ENCODE measurements at regions not wholly inside any gene's neighbourhood (a gene's known extent, or its start where the extent isn't known, plus 50 kb on each side); places are given as distances from the start of the nearest gene placed in this dataset.
"Not testable (repeated sequence)": the region's sequence is repeated elsewhere in the genome, so short reads cannot be mapped to it uniquely, and the experiment has no call there.

DNA sequence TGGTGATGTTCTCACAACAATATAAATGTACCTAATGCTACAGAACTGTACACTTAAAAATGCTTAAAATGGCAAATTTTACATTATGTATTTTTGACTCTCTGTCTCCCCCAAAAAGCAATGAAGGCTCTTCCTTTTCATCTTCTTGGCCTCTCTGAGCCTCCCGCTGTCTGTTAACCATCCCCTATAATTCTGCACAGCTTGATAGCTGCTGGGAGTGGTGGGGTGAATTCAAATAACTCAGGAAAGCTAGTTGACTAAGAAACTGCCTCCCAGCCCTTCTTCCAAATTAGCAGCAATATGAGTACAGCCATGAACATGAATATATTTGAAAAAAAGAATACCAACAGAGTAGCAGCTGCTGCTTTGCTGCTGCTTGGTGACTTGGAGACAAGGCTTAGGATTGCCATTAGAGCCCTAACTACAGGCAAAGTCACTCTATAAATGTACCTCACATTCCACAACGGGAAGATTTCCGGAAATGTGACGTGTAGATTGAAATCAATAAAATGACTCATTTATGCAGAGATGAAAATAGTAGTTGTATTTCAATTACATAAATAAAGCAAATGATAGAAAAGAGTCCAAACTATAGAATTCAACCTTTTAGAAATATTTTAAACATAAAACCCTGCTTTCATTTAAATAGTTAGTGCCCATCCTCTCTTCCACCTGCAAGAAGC is 200.1 kb upstream of the HEY2 start:
- no peak for DNase-seq

DNA sequence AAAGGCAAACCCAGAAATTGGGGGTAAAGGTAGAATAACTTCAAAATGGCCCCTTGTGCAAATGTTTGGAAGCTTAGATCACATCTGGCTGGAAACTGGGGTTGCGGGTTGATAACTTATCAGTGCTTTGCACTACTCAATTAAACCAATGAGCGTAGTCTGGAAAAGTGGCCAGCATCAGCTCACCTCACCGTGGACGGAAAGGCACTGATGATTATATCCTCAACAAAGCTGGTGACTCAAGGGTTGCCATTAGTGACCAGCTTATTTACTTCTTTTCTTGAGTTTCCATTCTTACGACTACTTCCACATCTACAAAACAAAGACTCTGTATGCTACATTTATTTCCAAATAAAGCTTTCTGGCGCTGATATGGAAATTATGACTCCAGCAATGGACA is 198.5 kb upstream of the HEY2 start:
- DNase-seq: no peak

DNA sequence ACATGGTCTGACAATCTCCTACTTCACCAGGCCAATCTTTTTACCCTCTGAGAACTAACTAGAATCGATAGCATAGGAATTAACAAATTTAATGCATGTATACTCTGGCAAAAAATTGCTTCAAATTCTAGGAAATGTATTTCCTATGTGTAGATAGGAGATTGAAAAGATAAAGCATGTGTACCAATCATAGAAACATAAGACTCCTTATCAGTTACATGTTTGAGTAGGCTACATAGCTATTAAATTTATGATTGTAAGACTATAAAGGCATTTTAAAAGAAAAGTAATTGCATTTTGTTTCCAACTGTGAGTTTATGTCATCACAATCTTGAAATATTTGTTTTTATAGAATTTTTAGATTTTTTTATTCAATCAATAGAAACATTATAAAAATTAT is 196.6 kb upstream of the HEY2 start:
- DNase-seq: no peak

DNA sequence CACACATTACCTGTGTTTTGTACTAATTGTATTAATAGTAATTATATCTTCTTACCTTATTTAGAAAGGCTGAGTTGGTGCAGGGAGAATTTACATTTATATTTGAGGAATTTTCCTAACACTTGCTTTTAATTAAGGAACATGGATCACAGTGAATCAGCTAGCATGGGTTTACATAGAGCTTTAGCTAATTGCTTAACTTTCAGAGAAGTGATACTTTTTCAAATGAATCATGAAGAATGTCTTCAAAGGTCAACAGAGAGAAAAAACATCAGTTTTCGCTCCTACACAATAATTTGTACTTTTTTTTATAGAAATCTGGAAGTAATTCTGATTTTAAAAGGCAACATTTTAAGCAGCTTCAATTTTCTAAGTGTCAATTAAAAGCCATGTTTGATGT is 195.0 kb upstream of the HEY2 start:
- no peak for DNase-seq

DNA sequence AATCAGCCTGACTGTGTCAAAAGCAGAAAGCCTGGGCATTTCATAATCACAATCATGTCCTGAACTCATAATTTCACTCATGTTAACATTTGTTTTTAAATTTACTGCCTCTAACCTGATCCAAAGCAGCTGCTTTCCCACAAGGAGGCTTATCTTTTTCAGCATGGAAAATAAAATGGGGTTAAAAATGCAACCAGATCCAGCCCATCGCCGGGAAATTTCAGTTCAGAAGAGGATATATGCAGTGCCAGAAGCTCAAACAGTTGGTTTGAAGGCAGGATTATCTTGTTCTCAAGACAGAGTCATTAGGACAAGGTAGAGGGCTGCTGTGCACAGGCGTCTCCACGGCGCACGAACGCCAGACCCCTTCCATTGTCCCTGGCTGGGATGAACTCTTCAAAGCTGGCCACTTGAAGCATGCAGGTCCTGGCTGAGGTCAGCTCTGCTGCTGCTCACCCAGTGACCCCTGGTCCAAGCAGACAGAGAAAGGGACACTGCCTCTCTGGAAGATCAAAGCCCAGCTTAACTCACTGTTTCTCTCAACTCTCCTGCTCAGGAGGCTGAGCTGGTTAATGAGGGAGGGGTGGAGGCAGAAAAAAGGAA is 191.1 kb upstream of the HEY2 start:
- DNase-seq: no peak

DNA sequence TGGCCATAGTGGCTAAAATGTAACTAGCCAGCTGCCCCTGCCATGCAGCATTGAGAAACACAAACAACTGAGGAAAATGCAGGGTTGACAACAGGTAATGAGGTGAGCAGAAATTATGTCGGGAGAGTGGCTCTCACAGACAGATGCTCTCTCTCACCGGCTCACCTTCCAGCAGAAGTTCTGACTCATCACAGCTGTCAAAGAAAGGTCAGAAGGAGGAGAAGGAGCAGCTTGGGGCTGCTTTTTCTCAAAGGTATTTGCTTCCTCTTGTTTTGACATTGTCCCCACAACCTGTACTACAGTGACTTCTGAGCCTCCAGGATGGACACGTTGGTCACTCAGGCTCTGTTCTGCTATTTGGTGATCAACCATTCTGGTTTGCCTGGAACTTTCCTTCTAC is 190.5 kb upstream of the HEY2 start:
- no peak for DNase-seq

DNA sequence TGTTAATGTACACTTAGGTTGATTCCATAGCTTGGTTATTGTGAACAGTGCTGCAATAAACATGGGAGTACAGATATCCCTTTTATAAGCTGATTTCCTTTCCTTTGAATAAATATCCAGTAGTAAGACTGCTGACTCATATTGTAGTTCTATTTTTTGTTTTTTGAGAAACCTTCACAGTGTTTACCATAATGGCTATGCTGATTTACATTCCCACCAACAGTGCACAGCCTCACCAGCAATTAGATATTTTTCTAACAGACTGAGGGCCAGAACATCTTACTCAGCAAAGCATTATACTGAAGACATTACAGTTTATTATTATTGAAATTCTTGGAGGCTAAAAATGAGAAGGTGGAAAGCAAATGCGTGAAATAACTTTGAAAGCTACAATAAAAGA is 187.3 kb upstream of the HEY2 start:
- DNase-seq: no peak

DNA sequence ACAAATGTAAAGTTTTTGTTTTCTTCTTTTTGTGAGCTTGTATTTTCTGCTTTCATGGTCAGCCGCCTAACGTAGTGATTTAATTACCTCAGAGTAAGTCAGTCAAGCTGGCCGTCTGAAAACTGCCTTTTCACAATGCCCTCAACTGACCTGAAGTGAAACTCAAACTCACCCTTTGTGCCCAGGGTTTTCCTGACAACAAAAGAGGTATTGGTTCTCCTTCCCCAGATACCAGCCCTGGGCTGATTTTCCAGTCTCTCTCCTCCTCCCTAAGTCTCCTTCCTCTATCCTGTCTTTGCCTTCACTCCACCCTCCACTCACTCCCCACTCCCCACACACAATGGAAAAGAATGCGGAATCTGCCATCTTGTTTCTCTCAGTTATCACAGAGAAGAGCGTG is 184.5 kb upstream of the HEY2 start:
- DNase-seq: no peak

DNA sequence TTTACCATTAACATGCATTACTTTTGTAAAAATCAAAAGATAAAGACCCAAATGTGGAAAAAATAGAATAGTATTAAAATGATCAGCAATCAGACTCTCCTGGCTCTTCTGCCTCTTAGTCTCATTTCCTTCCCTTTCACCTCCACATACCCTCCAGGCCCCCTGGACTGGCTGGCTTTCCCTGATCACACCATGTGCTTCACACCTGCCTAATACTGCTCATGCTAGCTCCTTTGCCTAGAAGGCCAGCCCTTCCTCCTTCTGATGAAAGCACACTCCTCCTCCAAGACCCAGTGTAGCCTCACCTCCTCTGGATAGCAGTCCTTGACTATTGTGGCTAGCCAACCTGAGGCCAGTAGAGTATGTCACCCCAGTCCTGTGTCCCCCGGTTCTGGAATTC is 182.0 kb upstream of the HEY2 start:
- DNase-seq: no peak

DNA sequence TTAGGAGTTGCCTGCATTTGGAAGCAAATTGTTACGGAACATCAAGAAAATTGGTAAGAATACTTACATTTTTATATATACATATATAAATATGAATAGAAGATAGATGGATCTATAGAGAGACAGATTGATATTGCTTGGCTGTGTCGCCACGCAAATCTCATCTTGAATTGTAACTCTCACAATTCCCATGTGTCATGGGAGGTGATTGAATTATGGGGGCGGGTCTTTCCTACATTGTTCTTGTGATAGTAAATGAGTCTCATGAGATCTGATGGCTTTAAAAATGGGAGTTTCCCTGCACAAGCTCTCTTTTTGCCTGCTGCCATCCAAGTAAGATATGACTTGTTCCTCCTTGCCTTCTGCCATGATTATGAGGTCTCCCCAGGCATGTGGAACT is 180.8 kb upstream of the HEY2 start:
- DNase-seq: no peak

DNA sequence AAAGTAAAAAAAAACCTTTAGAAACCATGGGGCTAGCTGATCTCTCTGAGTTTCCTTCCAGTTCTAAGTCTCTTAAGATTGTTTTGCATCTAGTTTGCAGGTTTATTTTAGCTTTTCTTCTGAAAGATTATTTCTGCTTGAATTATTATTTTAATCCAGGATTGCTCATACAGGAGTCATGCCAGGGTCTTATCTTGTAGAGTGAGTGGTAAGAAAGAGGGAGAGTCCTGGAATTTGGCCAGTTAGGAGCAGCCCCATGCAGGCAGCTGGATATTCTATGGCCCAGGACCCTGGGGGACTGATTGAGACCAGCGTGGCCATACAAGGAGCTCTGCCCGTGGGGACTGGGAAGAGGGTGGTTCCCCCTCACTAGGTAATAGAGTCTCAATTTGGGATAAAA is 178.9 kb upstream of the HEY2 start:
- no peak for DNase-seq

DNA sequence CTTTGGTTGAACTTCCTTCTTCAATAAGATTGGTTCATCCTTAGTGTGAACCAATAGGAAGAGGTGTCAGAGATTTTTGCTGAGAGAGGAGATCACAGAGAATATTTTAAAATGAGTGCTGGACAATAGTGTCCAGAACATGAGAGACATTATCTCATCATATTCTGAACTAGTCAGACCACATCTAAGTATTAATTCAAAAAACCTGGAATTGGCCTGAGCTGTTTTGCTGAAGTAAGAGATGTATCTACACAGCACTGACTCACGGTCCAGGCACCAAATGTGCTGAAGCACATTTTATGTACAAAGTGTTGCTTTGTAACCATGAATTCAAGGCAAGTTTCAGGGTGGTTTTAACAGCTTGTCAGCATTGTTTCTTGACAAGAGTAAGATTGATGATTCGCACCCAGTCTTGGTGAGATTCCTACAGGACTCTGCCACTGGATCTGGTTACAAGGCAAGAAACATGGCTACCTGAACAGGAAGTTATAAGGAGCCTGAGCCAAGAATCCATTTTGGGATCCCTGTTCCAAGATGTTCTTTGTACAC is 178.2 kb upstream of the HEY2 start:
- DNase-seq: no peak

DNA sequence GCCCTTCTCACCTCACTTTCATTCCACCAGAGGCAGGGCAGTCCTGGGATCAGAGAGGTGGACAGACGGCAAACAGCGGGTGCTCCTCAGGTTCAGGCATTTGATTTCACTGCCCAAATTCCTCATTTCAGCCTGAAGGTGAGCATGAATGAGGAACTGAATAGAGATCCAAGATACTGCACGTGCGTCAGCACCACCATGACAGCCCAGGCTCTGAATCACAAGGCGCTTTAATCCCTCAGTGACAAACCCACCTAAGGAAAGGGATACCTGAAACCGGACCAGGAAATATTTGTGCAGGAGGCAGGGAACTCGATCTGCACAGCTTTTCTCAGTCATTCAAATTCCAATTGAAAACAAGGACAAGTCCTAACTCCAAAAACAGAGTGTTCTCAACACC is 174.8 kb upstream of the HEY2 start:
- no peak for DNase-seq

DNA sequence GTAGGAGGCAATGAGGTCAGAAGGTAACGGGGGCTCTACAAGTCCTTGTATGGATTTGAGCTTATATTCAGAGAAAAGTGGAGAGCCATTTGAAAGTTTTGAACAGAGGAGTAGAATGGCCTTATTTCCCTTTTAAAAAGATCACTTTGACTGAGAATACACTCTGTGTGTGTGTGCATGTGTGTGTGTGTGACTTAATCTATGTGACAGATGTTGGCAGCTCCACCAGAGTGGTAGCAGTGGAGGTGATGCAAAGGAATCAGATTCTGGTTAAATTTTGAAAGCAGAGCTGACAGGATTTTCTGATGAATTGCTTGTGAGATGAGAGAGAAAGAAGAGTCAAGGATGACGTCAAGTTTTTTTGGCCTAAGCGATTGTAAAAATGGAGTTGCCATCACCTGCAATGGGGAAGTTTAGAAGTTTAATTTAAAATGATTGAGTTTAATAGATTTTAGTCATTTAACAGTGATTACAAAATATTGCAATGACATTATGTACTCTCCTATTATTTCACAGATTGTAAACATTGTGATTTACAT is 172.2 kb upstream of the HEY2 start:
- DNase-seq: no peak

DNA sequence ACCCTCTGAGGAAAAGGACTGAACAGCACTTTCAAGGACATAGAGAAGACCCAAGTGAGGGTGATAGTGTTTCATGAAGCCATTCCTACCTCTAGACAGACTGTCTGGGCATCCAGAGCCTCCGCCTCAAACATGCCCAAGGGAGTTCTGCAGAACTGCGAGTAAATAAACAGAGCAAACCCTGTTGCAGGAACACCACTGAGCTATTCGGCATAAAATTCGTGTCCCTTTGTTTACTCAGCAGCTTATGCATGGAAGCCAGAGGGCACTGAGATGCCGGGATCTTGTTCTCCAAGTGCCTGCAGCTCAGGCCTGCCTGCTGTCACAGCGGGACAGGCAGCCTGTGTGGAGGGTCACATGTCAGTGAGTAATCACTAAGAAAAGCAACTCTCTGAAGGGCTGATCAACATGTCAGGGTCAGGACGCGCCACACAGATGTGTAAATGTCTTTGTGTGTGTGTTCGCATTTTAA is 164.9 kb upstream of the HEY2 start:
- DNase-seq: no peak

DNA sequence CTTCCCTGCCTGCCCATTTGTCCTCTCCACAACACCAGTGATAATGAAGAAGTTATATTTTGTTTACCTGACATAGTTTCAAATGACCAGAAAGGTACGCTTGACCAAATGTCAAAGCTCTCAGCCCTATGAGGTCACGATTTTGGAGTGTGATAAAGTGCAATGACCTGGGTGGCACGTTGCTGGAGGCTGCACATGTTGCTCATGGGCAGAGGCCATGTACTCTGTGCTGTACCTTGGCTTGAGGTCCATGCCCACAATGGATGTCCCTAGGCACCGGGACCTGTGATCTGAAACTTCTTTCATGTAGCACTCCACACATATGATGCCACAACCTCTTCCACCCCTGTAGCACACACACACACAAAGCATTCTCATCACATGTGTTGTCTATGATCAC is 164.0 kb upstream of the HEY2 start:
- no peak for DNase-seq

DNA sequence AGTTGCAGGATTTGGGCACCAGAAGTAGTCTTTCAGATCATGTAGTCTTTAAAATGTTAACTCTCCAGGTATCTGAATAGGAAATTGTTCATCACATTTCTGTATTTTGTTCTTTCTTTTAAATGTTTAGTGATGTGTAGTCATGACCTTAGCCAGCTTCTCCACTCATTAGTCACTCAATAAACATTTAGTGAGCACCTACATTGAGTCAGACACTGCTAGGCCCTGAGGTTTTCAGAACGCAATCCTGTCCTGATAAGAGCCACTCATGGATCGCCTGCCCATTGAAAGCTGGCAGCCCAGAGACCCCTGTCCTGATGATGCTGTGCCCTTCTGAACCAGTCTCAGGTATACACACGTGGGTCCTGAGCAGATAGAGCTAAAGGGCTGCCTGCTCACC is 163.4 kb upstream of the HEY2 start:
- no peak for DNase-seq

DNA sequence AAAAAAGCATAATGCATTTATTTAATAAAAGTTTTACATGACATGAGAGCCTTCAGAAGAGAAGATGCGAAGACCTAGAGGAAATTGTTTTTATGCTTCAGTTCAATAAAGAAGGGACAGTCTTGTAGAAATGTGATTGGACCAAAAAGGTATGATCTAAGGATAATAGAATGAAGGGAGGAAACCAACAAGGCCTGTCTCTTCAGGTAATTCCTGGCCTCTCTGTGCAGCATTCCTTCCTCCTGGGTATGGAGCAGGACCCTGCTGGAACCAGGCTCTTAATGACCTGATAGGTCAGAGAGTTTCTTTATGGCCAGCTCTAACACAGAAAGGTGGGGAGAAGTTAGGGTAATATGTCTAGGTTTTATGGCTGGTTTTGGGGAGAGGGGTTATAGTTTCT is 162.8 kb upstream of the HEY2 start:
- DNase-seq: no peak

DNA sequence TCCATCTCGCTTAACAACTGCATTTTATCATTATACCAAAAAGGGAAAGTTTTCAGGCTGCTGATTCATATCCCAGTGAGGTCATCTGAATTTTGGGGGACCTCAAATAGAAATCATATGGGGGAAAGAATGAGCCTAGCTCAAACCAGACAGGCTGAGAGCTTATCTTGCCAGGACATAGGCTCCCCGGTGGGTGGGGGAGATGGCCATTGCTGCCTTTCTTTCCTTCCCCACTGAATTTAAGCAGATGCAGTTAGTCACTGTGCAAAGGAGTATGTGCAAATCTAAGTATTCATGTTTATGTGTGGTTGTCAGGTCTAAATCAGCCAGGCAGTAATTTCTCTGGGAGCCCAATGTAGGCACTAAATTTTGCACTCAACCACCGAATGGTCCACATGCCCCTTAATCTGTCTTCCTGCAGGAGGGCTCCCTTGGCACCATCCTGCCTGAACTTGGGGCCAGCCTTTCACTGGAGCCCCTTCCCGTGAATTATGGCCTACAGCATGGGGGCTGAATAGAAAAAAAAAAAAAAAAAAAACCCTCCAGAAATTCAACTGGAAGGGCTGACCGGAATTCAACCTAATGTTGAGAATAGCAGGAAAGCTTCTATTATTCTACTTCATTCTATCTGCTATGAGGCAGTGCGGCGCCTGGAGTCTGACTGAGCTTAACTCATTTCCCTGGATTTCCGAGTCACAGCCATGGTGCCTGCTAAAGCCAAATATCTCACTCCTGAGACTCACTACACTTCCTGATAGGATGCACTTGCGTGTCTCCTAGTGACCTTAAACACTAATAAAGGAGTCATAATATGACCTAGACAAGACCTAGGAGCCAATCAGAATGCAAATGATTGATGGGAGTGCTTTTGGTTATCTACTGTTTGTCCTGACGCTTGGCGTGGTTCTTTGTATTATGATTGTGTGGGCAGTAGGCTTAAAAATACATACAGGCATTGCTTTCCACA is 161.5 kb upstream of the HEY2 start:
- DNase-seq: no peak

DNA sequence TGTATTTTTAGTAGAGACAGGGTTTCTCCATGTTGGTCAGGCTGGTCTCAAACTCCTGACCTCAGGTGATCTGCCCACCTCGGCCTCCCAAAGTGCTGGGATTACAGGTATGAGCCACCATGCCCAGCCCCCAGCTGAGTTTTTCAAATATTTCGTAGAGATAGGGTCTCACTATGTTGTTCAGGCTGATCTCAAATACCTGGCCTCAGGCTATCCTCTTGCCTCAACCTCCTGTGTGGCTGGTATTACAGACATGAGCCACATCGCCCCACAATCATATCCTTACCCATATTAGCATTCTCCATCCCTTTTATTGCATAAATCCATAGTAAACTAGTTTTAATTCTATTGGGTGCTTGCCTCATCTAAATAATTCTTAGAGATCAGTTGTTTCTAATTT is 157.6 kb upstream of the HEY2 start:
- not testable (repeated sequence) for DNase-seq

DNA sequence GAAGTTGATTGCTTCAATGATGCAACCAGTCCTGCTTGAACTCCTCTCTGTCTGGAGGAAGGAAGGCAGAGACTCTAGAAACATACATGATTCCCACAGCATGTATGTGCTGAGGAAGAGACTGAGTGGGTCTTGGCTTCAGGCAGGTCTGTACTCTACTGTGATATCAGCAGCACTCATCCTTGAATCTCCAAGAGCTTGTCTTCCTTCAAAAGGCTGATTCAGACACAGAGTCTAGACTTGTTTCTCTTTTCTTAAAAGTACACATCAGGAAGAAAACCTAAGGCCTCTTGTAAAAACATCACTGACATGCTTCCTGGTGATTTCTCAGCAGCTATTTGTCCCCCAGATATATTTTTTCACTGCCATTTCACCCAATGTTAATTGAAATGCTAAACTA is 155.7 kb upstream of the HEY2 start:
- DNase-seq: no peak

DNA sequence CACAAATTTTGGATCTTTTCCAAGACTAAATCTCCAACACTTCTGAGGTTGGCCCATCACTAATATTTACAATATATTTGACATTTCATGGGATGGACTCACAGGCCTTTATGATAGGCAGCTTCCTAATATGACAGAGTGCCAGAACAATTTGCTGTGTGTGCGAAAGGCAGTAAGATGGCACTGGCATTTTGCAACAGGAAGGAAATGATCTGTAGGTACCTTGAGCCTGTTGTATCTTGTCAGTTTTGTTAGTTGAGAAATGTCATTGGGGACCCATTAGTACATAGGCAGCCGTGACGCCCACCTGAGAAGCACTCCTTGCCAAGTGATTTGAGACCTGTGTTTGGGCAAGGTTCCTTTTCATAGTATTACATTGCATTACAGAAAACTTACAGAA is 153.4 kb upstream of the HEY2 start:
- no peak for DNase-seq

Measured in EL (cell line).